ENCODE measurements at regions not wholly inside any gene's neighbourhood (a gene's known extent, or its start where the extent isn't known, plus 50 kb on each side); places are given as distances from the start of the nearest gene placed in this dataset.

DNA sequence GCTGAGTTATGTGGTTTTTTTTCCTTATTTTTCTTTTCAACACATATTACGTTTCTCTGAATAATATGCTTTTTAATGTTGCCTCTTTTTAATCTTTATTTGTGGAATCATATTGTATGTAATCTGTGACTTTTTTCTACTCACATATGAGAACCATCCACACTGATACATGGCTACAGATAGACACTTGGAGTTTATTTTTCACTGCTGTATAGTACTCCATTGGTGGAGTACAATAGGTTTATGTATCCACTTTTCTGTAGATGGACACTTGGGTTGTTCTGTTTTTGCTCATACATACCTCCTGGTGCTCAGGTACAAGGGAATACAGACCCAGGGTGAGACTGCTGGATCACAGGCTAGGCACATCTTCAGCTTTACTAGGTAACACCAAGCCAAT lies 71.5 kb upstream of the ERG start:
- H3K36me3 Mint-ChIP-seq (ENCODE audit: low read depth), result no peaks in the 10 kb centered on the region
- H3K9me3 Mint-ChIP-seq, result no peaks in the 10 kb centered on the region
- peaks cover 8% of the 10 kb centered on the region for H3K4me1 Mint-ChIP-seq (ENCODE audit: low read depth)
- H3K27ac Mint-ChIP-seq, result no peak overlapping the region
- no peak for DNase-seq
- peaks cover 40% of the 10 kb centered on the region for H3K27me3 Mint-ChIP-seq (ENCODE audit: insufficient read depth)
- TF ChIP-seq, protein P1, sequence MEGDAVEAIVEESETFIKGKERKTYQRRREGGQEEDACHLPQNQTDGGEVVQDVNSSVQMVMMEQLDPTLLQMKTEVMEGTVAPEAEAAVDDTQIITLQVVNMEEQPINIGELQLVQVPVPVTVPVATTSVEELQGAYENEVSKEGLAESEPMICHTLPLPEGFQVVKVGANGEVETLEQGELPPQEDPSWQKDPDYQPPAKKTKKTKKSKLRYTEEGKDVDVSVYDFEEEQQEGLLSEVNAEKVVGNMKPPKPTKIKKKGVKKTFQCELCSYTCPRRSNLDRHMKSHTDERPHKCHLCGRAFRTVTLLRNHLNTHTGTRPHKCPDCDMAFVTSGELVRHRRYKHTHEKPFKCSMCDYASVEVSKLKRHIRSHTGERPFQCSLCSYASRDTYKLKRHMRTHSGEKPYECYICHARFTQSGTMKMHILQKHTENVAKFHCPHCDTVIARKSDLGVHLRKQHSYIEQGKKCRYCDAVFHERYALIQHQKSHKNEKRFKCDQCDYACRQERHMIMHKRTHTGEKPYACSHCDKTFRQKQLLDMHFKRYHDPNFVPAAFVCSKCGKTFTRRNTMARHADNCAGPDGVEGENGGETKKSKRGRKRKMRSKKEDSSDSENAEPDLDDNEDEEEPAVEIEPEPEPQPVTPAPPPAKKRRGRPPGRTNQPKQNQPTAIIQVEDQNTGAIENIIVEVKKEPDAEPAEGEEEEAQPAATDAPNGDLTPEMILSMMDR (IDR thresholded peaks at IDR 0.05), result no peak
- no peak overlapping the region for H3K4me3 Mint-ChIP-seq

DNA sequence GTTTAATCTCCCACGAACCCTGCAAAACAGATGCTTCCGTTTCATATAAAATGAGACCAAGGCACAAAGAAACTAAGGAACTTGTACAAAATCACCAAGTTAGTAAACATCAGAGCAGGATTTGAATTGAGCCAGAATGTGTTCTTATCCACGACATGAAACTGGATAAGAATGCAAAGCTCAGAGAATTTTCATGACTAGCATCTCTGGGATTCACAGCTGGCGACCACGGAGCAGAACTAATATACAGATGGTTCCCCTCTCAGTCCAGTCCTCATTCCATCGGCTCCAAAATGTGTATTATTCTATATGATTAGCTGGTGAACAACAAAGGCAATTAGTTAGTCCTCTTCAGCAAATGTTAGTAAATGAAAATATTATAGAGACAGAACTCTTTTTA lies 72.3 kb upstream of the ERG start:
- Mint-ChIP-seq H3K9me3 (no peaks in the 10 kb centered on the region), H3K4me3 (no peak overlapping the region), H3K27ac (no peak overlapping the region), H3K27me3 (ENCODE audit: insufficient read depth) (peaks cover 34% of the 10 kb centered on the region), H3K36me3 (ENCODE audit: low read depth) (no peaks in the 10 kb centered on the region), H3K4me1 (ENCODE audit: low read depth) (peaks cover 8% of the 10 kb centered on the region)
- TF ChIP-seq, protein P1 (IDR thresholded peaks at IDR 0.05), result no peak
- no peak for DNase-seq

DNA sequence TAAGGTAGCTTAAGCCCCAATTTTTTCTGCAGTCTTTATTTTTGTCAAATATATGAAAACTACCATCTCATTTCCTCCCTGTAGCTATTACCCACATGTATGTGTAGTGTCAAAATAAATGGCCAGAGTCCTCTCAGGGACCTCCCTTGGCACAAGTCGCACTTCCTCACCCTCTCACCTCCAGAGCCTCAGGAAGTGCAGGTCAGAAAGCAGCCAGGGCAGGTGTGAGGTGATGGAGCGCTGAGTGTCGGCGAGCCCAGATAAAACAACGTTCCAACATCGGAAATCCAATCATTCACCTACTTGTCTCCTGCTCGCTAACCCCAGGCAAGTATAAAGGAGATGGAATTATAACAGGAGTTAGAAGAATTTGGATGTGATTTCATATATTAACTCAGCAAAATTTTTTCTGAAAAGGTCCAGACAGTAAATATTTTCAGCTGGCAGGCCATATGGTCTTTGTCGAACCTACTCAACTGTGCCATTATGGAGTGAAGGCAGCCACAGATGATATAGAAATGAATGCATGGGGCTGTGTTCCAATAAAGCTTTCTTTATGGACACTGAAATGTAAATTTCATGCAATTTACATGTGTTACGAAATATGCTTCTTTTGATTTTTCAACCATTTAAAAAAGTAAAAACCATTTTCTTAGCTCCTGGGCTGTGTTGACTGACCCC lies 76.8 kb upstream of the ERG start:
- no peak for DNase-seq
- Mint-ChIP-seq H3K36me3 (ENCODE audit: low read depth) (no peaks in the 10 kb centered on the region), H3K27me3 (ENCODE audit: insufficient read depth) (peaks cover 33% of the 10 kb centered on the region), H3K4me3 (no peak overlapping the region), H3K9me3 (no peaks in the 10 kb centered on the region), H3K4me1 (ENCODE audit: low read depth) (no peaks in the 10 kb centered on the region), H3K27ac (no peak overlapping the region)
- TF ChIP-seq, protein P1 (IDR thresholded peaks at IDR 0.05), result no peak

DNA sequence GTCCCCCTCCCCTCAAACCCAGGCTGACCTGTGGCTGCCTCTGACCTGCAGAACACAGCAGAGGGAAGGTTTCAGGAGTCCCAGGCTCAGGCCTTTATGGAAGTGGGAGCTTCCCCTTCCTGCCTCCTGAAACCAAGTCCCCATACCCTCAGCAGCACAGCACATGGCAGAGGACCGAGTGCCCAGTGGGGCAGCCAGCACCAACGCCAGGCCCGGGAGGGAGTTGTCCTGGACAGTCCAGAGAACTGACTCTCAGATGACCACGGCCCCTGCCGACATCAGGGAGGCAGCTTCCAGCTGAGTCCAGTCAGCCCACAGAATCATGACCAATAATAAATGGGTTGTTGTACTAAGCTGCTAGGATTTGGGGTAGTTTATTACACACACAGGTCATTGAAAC lies 79.6 kb upstream of the ERG start:
- Mint-ChIP-seq H3K27me3 (ENCODE audit: insufficient read depth) (peaks cover 38% of the 10 kb centered on the region), H3K9me3 (no peaks in the 10 kb centered on the region)

DNA sequence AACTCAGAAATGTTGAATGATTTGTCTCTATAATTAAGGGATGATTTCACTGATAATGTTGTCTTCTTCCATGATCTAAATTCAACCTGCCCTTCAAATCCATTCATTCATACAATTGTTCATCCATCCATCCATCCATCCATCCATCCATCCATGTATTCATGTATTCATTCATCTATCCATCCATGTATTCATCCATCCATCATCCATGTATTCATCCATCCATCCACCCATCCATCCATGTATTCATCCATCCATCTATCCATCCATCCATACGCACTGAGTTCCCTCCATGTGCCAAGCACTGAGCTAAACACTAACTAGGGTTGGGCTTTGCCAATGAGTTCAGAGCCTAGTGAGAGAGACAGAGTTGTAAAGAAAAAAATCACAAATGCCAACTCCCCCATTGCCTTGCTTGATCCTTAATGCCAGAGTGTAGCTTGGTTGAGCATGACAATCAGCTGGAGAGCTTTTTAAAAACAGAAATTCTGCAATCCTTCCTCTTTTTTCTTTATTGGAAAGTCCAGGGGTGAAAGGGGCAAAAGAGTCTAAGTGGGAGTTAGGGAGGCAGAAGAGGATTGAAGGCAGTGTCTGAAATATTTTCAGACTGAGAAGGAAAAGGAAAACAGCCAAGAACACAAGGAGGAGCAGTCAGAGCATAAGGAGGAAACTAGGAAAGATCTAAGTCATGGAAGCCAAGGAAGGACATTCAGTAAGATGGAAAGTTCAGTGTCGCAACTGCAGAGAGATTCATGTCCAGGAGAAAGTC lies 92.4 kb upstream of the ERG start:
- no peak overlapping the region for H3K27ac Mint-ChIP-seq
- H3K9me3 Mint-ChIP-seq, result no peaks in the 10 kb centered on the region
- TF ChIP-seq, protein P1 (IDR thresholded peaks at IDR 0.05), result no peak
- no peaks in the 10 kb centered on the region for H3K36me3 Mint-ChIP-seq (ENCODE audit: low read depth)
- DNase-seq, result no peak
- H3K4me3 Mint-ChIP-seq, result no peak overlapping the region
- H3K27me3 Mint-ChIP-seq (ENCODE audit: insufficient read depth), result peaks cover 34% of the 10 kb centered on the region
- no peaks in the 10 kb centered on the region for H3K4me1 Mint-ChIP-seq (ENCODE audit: low read depth)

More for the DNA sequence above, 79.6 kb upstream of the ERG start:
- no peak for DNase-seq
- Mint-ChIP-seq H3K27ac (no peak overlapping the region), H3K4me3 (no peak overlapping the region), H3K36me3 (ENCODE audit: low read depth) (no peaks in the 10 kb centered on the region), H3K4me1 (ENCODE audit: low read depth) (no peaks in the 10 kb centered on the region)
- TF ChIP-seq, protein P1 (IDR thresholded peaks at IDR 0.05), result no peak

All from HFFc6 (cell line).